ENCODE measurements at regions not wholly inside any gene's neighbourhood (a gene's known extent, or its start where the extent isn't known, plus 50 kb on each side); places are given as distances from the start of the nearest gene placed in this dataset. TPM values are rescaled to one million over a fixed set of nuclear protein-coding genes. Genes with fewer than 3 reads are reported as not detected.

DNA sequence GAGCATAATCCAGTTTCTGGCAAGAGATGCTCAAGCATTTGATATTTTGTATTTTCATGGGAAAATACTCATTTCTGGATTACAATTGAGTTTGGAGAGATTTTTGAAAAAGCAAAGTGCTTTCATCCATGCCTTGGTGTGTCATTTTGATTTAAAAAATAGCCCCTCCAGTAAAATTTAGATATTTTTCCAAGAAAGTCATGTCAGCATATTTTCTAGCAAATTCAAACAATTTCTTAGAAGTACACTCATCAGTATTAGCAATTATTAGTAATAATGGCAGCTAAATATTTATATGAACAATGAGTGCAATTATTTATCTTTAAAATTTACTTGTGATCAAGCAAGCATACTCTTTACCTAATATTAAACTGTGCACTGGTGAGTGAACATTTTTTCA, 102.2 kb upstream of the TMEM161B start:
- DNase-seq (ENCODE audit: low read depth), result no peak

DNA sequence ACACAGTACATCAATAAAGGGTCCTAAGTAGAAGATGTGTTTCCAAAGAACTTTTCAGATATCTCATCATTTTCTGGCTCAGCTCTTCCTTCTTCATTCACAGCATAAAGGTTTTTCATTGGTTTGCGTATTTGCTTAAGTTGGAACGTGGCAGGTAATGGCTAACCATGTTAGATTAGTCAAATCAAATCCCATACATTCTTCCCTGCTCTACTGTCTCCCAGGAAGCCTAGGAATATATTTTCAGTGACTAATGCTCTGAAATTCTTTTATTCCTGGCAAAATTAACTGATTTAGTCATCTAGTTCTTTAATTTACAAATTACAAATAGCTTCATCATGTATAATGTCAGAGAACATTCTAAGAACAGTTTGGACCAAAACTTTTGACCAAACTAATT, 99.6 kb upstream of the TMEM161B start:
- DNase-seq (ENCODE audit: low read depth), result no peak

DNA sequence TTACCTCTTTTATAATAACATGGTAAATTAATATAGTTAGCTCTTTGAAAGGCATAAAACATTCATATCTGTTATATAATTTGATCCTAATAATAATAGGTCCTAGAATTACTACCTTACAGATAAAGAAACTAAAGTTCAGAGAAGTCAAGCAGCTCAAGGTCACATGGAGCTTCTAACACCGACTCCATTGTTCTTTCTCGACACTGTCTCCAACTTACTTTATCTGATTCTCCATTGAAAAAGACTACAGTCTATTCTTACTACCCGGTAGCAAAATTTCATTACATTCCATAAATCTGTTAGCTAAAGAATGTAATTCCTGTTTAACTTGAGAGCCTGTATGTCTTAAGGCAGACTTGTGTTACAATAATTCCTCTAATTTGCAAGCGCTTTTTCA, 96.3 kb upstream of the TMEM161B start:
- DNase-seq (ENCODE audit: low read depth), result no peak

DNA sequence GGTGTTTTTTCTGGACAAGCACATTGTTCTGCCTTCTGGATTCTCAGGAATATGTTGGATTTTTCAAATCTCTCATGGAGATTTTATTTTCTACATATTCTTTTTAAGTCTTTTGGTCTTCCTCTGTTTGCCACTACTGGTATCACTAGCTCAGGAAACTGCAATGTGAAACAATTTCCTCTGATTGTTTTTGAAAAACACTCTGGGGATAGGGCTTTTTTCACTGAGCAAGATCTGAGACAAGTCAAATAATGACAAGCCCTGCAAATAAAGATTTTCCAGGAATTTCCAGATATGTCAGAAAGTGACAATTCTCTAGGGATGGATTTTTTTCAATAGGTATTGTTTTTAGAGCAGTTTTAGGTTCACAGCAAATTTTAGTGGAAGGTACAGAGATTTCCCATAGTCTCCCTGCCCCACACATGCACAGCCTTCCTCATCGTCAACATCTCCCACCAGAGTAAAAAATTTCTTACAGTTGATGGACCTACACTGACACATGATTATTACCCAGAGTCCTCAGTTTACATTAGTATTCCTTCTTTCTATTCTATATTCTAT, 86.9 kb upstream of the TMEM161B start:
- DNase-seq (ENCODE audit: low read depth), result no peak

DNA sequence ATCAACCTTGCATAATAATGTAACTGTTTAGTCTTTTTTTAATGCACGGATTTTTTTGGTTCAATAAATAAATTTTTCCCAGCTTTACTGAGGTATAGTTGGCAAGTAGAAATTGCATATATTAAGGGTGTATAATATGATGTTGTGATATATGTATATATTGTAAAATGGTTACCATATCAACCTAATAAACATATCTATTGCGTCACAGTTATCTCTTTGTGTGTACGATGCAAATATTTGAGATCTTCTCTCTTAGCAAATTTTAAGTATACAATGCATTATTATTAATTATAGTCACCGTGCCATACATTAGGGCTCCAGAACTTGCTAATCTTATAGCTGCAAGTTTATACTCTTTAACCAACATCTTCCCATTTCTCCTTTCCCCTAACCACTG, 57.2 kb upstream of the TMEM161B start:
- DNase-seq (ENCODE audit: low read depth), result no peak

DNA sequence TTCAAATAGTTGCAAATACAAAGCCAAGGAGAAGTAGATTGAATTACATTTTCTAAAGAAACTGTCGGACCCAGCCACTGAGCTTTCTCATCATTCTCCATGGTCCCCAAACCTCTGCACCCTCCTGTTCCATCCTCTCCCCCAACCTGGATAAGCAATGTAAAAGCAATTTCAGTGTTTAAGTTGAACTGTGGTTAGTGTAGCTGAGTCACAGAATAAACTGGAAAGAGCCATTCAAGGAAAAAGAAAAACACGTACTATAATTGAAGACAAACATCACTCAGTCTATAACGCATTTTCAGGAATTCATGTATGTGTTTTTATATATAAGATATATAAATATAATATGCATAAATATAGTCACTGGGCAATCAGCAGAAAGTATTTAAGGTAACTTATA, 54.1 kb upstream of the TMEM161B start:
- no peak for DNase-seq (ENCODE audit: low read depth)

Small RNA genes lying in the stretch of these regions (small RNA-seq; reads per million reads assigned to genes)
- gene RF00156, result not detected
